HG02938 (cell line): ENCODE measurements at regions not wholly inside any gene's neighbourhood (a gene's known extent, or its start where the extent isn't known, plus 50 kb on each side); places are given as distances from the start of the nearest gene placed in this dataset.
"Not testable (repeated sequence)": the region's sequence is repeated elsewhere in the genome, so short reads cannot be mapped to it uniquely, and the experiment has no call there.

ENCODE experiments used
- ATAC-seq: cut with Tn5 transposase; IDR thresholded peaks from one replicate; pipeline ENCODE4 v1.9.1; 2021; ENCODE audit warnings: mild to moderate bottlenecking, moderate library complexity; ENCODE audit not compliant: unreplicated experiment

GRCh38 chr10:121355161-121355560, 243.1 kb downstream of the FGFR2 start:
- no peak for ATAC-seq

- ATAC-seq = no peak
These were observed 242.1 kb downstream of the FGFR2 start for GRCh38 chr10:121356183-121356582.

GRCh38 chr10:121357401-121357800, 240.8 kb downstream of the FGFR2 start:
- ATAC-seq = no peak

GRCh38 chr10:121362026-121362425, 236.2 kb downstream of the FGFR2 start:
- no peak for ATAC-seq

DNA sequence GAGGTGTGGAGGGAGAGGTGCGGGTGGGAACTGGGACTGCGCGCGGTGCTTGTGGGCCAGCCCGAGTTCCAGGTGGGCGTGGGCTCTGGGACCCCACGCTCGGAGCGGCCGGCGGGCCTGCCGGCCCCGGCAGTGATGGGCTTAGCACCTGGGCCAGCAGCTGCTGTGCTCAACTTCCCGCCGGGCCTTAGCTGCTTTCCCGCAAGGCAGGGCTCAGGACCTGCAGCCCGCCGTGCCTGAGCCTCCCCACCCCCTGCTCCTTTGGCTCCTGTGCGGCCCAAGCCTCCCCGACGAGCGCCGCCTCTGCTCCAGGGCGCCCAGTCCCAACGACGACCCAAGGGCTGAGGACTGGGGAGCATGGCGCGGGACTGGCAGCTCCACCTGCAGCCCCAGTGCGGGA, 232.7 kb downstream of the FGFR2 start:
- no peak for ATAC-seq

DNA sequence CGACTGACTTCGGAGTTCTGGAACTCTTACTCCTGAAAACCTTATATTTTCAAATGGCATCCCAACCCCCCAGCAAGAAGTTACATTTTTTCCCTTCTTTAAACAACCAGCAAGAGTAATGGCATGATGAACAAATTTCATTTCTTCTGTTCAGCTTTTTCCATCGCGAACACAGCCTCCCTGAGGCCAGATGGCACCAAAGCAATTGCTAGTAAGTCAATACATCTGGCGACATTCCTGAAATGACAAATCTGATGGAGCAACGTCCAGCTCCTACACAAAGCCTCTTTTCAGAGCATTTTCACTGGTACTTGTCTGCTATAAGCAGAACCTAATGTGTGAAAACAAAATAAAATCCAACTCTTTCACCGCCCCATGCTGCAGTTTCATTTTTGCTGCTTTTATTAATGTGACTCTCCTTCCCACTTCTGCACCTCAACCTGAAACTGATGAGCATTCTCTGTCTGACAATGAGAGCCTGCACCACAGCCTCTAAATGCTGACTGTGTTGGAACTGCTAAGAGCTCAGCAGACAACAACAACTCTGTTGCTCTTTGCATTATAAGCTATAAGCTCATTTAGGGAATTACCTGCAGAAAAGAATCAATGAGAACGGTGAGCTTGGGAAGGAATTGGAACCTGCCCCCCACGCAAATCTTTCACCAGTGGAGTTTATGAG, 229.8 kb downstream of the FGFR2 start:
- ATAC-seq = no peak

- ATAC-seq = no peak
These were observed 228.6 kb downstream of the FGFR2 start for GRCh38 chr10:121369616-121370015.

DNA sequence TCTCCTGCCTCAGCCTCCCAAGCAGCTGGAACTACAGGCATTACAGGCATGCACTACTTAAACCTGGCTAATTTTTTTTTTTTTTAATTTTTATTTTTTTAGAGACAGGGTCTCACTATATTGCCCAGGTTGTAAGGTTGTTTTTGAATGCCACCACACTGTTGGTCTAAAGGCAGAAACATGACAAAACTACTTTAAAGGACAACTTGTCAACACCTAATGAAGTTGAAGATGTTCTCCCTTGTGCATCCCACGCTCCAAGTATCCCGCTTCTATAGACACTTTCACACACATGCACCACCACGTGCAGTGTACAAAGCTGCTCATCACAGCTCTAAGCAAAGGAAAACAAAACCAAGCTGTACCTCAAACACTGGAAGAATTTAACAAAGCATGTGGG, 226.4 kb downstream of the FGFR2 start:
- ATAC-seq = no peak

DNA sequence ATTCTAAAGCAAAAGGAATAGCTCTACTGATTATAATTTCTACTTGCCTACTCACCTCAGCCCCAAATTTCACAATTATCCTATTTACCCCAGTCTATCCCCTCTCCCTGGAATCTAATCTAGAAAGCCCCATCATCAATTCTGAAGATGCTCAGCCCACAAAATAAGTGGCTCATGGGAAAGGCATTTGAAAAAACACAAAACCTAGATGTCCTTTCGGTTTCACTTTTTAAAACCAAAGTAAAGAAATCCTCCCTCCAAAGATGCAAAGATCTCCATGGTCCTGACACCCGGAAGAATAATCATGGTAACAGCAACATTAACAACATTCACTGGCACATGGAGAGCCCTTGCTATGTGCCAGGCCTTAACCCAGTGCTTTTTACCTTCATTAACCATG, 224.8 kb downstream of the FGFR2 start:
- ATAC-seq = no peak

- no peak for ATAC-seq
These were observed 224.1 kb downstream of the FGFR2 start for GRCh38 chr10:121374121-121374520.

- no peak for ATAC-seq
These were observed 223.1 kb downstream of the FGFR2 start for GRCh38 chr10:121375172-121375571.

DNA sequence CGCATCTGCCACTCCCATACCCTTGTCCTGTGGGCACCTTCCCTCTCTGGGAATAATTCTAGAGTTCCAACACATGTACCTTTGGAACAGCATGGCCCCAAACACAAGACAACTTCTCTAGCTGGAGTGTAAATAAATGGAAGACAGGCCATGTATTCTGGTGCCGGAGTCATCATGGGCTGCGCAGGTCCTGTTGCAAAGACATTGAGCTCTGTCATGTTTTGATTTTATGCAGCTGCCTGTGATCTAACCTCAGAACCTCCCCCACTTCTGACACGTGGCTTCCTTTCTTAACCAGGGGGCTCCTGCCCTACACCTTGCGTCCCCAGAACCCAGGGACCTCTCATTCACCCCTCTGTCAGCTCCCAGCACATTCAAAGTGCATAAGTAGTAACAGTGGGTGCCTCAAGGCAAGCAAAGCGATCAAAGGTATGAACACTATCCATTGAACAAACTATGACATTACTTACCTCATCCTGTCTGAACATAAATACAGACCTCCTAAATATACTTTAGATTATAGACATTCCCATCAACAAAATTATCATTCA, 219.9 kb downstream of the FGFR2 start:
- ATAC-seq = no peak

GRCh38 chr10:121379013-121379412, 219.2 kb downstream of the FGFR2 start:
- no peak for ATAC-seq

DNA sequence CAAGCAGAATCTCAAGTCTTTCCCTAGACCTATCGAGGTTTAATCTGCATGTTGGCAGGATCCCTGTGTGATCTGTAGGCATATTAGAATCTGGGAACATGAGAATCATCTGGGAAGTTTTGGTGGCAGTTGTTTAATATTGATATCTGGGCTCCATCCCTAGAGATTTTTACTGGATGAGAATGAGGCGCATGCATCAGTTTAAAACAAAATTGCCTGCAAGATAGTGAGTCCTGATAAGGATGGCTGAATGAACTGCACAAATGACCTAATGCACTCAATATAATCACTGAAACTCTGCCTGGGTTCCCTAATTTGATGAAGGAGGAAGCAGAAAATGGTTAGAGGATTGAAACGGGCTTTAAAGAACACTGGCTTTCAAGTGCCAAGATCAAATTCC, 218.0 kb downstream of the FGFR2 start:
- ATAC-seq = no peak

- not testable (repeated sequence) for ATAC-seq
These were observed 216.2 kb downstream of the FGFR2 start for GRCh38 chr10:121382029-121382520.

DNA sequence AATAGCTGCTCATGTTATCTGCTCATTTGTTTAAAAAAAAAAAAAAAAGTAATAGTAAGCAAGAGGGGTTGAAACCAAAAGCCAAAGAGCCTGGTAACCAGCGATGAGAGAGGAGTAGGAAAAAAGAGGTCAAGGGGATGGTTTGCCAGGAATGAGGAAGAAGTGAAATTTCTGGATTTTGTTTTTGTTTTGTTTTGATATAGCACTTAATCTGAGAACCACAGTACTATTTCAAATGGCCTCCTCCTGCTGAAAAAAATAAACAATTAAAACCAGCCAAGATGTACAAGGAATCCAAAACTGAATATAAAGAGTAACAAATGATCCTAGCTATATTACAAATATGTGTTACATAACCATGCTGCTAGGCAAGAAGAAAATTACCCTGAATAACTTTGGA, 213.1 kb downstream of the FGFR2 start:
- no peak for ATAC-seq

DNA sequence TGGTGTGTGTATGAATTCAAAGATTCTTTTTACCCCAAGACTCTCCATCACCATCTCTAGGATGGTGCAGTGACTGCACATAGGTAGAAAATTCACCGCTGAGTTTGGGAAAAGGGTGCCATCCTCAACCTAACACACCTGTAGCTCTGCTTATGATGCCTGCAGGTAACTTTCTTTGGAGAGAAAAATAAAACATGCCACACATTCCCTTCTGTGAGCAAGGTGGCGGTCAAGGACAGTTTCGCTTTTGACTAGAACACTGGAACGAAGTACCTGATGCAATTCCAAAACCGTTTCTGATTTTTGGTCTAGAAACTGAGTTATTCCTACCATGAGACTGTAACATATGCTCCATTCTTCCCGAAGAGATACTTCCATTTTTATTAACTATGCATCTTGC, 205.6 kb downstream of the FGFR2 start:
- no peak for ATAC-seq

- ATAC-seq = no peak
These were observed 204.7 kb downstream of the FGFR2 start for GRCh38 chr10:121393522-121393921.

GRCh38 chr10:121400507-121400906, 197.7 kb downstream of the FGFR2 start:
- ATAC-seq = not testable (repeated sequence)

DNA sequence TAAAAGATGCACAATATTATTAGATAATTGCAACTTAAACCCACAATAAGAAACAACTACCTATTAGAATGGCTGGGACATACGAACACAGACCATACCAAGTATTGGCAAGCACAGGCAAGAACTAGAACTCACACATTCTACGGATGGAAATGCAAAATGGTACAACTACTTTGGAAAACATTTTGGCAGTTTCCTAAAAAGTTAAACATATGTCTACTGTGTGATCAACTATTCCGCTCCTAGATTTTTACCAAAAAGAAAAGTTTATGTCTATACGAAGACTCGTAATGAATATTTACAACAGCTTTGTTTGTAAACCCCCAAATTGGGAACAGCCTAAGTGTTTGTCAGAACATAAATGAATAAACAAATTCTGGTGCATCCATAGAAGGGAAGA, 194.7 kb downstream of the FGFR2 start:
- no peak for ATAC-seq

DNA sequence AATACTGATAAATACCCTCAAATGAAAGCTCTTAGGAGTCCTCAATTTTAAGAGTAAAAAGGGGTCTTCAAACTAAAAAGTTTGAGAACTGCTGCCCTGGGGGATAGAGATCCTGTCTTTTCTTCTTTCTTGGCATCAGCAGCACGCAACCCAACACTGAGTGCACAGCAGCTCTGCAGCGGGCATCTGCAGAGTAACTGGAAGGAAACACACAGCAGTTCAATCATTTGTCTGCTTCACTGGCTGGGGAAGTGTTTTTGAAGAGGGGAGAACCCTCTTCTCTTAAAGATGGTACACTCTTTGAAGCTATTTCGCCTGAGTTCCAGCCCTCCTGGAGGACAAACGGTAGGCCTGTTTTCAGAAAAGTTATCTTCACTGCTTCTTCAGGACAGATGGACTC, 193.6 kb downstream of the FGFR2 start:
- ATAC-seq = no peak

- ATAC-seq = no peak
These were observed 193.1 kb downstream of the FGFR2 start for GRCh38 chr10:121405096-121405495.

GRCh38 chr10:121405549-121405948, 192.7 kb downstream of the FGFR2 start:
- ATAC-seq = no peak
